ENCODE measurements at regions not wholly inside any gene's neighbourhood (a gene's known extent, or its start where the extent isn't known, plus 50 kb on each side); places are given as distances from the start of the nearest gene placed in this dataset.

DNA sequence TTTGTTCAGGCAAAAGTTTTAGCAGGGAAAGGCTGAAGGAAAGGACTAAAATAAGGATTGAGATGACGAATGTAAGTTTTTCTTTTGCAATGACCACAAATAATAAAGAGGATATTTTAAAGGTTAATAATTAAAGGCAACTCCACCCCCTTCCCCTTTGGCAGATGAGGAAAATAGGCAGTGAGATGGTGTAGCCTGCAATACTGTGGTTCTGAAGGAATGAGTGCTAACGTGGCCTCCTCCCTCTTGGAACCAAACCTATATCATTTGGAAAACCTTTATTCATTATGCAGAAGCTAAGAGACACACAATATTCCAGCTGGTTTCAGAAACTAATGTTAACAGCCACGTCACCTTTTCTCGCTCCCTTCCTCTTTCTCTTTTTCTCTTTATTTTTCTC lies 70.9 kb upstream of the COL1A2 start:
- DNase-seq (ENCODE audit: low spot score): no peak
- WGBS (ENCODE audit: low lambda C conversion rate, missing lambda C conversion rate): 85% methylated on average over 4 of the region's 4 CpGs

DNA sequence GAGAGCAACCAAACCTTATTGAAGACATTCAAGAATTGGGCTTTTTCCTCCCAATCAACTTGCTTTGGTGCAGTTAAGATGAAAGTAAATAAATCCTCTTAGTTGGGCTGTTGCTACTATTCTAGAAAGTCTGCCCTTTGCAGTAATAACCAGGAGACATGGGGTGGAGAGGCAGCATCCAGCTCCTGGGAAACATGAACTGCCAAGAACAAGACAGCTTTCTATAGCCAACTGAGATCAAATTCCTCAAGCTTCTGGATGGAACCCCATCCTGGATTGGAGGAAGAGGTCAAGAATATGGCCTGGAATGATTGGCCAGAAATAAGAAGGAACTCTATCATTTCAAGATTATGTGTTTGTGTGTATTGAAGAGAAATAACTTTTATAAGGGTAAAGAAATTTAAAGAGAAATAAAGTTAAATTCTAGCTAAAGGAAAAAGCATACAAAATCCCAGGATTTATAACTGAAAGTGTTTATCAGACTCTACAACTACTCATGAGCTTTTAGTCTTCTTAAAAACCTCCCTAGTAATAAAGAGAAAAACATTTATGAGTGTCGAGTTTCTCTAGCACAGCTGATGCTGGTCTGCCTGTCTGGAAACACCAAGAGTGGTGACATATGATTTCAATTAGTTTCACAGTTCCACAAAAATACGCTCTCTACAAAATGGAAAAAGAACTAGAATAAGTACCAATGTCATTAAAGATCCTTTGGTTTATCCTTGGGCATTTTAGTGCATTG lies 70.1 kb upstream of the COL1A2 start:
- DNase-seq (ENCODE audit: low spot score): peak; percentile 48
- Histone ChIP-seq H3K4me2 (no peak overlapping the region), H3K9me2 (replicated peaks; ENCODE audit: insufficient read depth) (no peaks in the 10 kb centered on the region), H3K79me2 (no peaks in the 10 kb centered on the region), H4K20me1 (ENCODE audit: insufficient read depth, poor library complexity, severe bottlenecking) (no peaks in the 10 kb centered on the region), H3K27me3 (no peaks in the 10 kb centered on the region), H3K4me3 (no peak overlapping the region), H3K9me3 (ENCODE audit: low read depth) (no peaks in the 10 kb centered on the region), H3K36me3 (replicated peaks; ENCODE audit: insufficient read depth, low read depth) (no peaks in the 10 kb centered on the region), H3K4me1 (ENCODE audit: insufficient read depth) (no peaks in the 10 kb centered on the region), H3K27ac (peak overlapping the region; percentile 75), H2AFZ (no peak overlapping the region)
- 49% methylated on average over 2 of the region's 2 CpGs for WGBS (ENCODE audit: low lambda C conversion rate, missing lambda C conversion rate)
- no peak for TF ChIP-seq EZH2phosphoT487 (IDR thresholded peaks at IDR 0.05; ENCODE audit: low read depth, severe bottlenecking, unreplicated experiment)
- TF ChIP-seq EZH2 (IDR thresholded peaks at IDR 0.05; ENCODE audit: borderline replicate concordance): no peak
- TF ChIP-seq, protein P1, sequence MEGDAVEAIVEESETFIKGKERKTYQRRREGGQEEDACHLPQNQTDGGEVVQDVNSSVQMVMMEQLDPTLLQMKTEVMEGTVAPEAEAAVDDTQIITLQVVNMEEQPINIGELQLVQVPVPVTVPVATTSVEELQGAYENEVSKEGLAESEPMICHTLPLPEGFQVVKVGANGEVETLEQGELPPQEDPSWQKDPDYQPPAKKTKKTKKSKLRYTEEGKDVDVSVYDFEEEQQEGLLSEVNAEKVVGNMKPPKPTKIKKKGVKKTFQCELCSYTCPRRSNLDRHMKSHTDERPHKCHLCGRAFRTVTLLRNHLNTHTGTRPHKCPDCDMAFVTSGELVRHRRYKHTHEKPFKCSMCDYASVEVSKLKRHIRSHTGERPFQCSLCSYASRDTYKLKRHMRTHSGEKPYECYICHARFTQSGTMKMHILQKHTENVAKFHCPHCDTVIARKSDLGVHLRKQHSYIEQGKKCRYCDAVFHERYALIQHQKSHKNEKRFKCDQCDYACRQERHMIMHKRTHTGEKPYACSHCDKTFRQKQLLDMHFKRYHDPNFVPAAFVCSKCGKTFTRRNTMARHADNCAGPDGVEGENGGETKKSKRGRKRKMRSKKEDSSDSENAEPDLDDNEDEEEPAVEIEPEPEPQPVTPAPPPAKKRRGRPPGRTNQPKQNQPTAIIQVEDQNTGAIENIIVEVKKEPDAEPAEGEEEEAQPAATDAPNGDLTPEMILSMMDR (IDR thresholded peaks at IDR 0.05; ENCODE audit: poor library complexity): no peak

More for the DNA sequence above, 70.9 kb upstream of the COL1A2 start:
- Histone ChIP-seq H2AFZ (no peak overlapping the region), H3K79me2 (no peaks in the 10 kb centered on the region), H3K27me3 (no peaks in the 10 kb centered on the region), H3K9me3 (ENCODE audit: low read depth) (no peaks in the 10 kb centered on the region), H3K4me1 (ENCODE audit: insufficient read depth) (no peaks in the 10 kb centered on the region), H3K27ac (peak overlapping the region; percentile 57), H3K9me2 (replicated peaks; ENCODE audit: insufficient read depth) (no peaks in the 10 kb centered on the region), H3K4me2 (no peak overlapping the region), H4K20me1 (ENCODE audit: insufficient read depth, poor library complexity, severe bottlenecking) (no peaks in the 10 kb centered on the region), H3K4me3 (no peak overlapping the region), H3K36me3 (replicated peaks; ENCODE audit: insufficient read depth, low read depth) (no peaks in the 10 kb centered on the region)
- TF ChIP-seq EZH2phosphoT487 (IDR thresholded peaks at IDR 0.05; ENCODE audit: low read depth, severe bottlenecking, unreplicated experiment) (no peak), EZH2 (IDR thresholded peaks at IDR 0.05; ENCODE audit: borderline replicate concordance) (no peak)
- TF ChIP-seq, protein P1 (IDR thresholded peaks at IDR 0.05; ENCODE audit: poor library complexity): no peak

DNA sequence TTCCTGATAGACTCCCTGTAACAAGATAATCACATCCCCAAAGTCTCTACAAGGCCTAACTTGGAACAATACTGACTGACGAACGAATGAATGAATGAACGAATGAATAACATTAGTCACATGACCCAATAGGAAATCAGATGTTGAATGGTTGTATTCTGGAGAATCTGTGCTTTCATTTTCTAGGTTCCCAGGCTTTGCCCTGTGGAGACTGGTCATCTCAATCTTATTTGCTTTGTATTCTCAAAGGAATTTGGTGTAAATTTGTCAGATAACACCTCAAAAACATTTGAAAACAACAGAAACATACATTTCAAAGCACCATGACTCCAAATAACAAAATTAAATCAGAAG lies 69.6 kb upstream of the COL1A2 start:
- H3K4me3 ChIP-seq: no peak overlapping the region
- H3K36me3 ChIP-seq (replicated peaks; ENCODE audit: insufficient read depth, low read depth): no peaks in the 10 kb centered on the region
- peak overlapping the region; percentile 75 for H3K27ac ChIP-seq
- H3K9me3 ChIP-seq (ENCODE audit: low read depth): no peaks in the 10 kb centered on the region
- DNase-seq (ENCODE audit: low spot score): no peak
- TF ChIP-seq EZH2phosphoT487 (IDR thresholded peaks at IDR 0.05; ENCODE audit: low read depth, severe bottlenecking, unreplicated experiment) (no peak), EZH2 (IDR thresholded peaks at IDR 0.05; ENCODE audit: borderline replicate concordance) (no peak)
- TF ChIP-seq, protein P1 (IDR thresholded peaks at IDR 0.05; ENCODE audit: poor library complexity): no peak
- no peaks in the 10 kb centered on the region for H3K4me1 ChIP-seq (ENCODE audit: insufficient read depth)
- no peaks in the 10 kb centered on the region for H3K27me3 ChIP-seq
- no peaks in the 10 kb centered on the region for H3K79me2 ChIP-seq
- no peaks in the 10 kb centered on the region for H4K20me1 ChIP-seq (ENCODE audit: insufficient read depth, poor library complexity, severe bottlenecking)
- H2AFZ ChIP-seq: no peak overlapping the region
- WGBS (ENCODE audit: low lambda C conversion rate, missing lambda C conversion rate): 69% methylated on average over 3 of the region's 3 CpGs
- H3K4me2 ChIP-seq: no peak overlapping the region
- no peaks in the 10 kb centered on the region for H3K9me2 ChIP-seq (replicated peaks; ENCODE audit: insufficient read depth)

Data from hepatocyte (in vitro differentiated cells).